ENCODE measurements at regions not wholly inside any gene's neighbourhood (a gene's known extent, or its start where the extent isn't known, plus 50 kb on each side); places are given as distances from the start of the nearest gene placed in this dataset.

- TF ChIP-seq CTCF (IDR thresholded peaks at IDR 0.05) (no peak), EZH2phosphoT487 (IDR thresholded peaks at IDR 0.05) (no peak), EZH2 (IDR thresholded peaks at IDR 0.05) (no peak)
Measured at GRCh38 chr12:34108967-34109366, 86.7 kb downstream of the ALG10 start.
